IMR-90 (cell line): ENCODE measurements at regions not wholly inside any gene's neighbourhood (a gene's known extent, or its start where the extent isn't known, plus 50 kb on each side); places are given as distances from the start of the nearest gene placed in this dataset.

Source experiments
- ATAC-seq: fragments of 200-7000 bp; cut with Tn5 transposase; 2 replicates; pipeline ENCODE4 v1.9.1; 2020; ENCODE audit warnings: low read depth, mild to moderate bottlenecking, moderate library complexity
- BruUV-seq: library from RNA; stranded (reverse); fragments of 400-500 nt; replicated peaks from 2 replicates; lab custom pipeline; 2021; lab: Mats Ljungman, UMichigan
- CTCF ChIA-PET: fragments of 300-600 bp; formaldehyde crosslinking; extraction: SDS; loops from one replicate; lab custom pipeline; 2021; ENCODE audit warnings: antibody characterized with exemption; lab: Yijun Ruan, JAX
- POLR2A ChIA-PET: fragments of 300-600 bp; sonication (Branson Sonifier 250); formaldehyde crosslinking; loops from one replicate; lab custom pipeline; 2022; ENCODE audit warnings: antibody characterized with exemption; ENCODE audit not compliant: unreplicated experiment; lab: Charles Lee
- DNase-seq: peaks from one replicate; pipeline ENCODE4 v3.0.0; 2013
- H2AFZ ChIP-seq: replicated peaks from 2 replicates; pipeline ENCODE3; 2013; ENCODE audit warnings: low read length, mild to moderate bottlenecking; ENCODE audit not compliant: poor library complexity
- H2AK5ac ChIP-seq: 2 replicates; pipeline ENCODE4 v1.6.1; 2013; ENCODE audit warnings: low read depth, low read length, inconsistent platforms
- H2AK9ac ChIP-seq: replicated peaks from 2 replicates; pipeline ENCODE3; 2013; ENCODE audit warnings: mild to moderate bottlenecking, low read depth, low read length, moderate library complexity; ENCODE audit not compliant: poor library complexity
- H2BK120ac ChIP-seq: 2 replicates; pipeline ENCODE4 v1.6.1; 2013; ENCODE audit warnings: low read depth, low read length, inconsistent platforms
- H2BK15ac ChIP-seq: 3 replicates; pipeline ENCODE4 v1.6.1; 2013; ENCODE audit warnings: low read depth, low read length, inconsistent platforms
- H2BK20ac ChIP-seq: 2 replicates; pipeline ENCODE4 v1.6.1; 2013; ENCODE audit warnings: low read depth, mild to moderate bottlenecking, inconsistent platforms, low read length, moderate library complexity
- H2BK5ac ChIP-seq: 2 replicates; pipeline ENCODE4 v1.6.1; 2013; ENCODE audit warnings: mild to moderate bottlenecking, low read depth, low read length, inconsistent platforms; ENCODE audit not compliant: poor library complexity, severe bottlenecking
- H3K14ac ChIP-seq: replicated peaks from 2 replicates; pipeline ENCODE4 v1.6.1; 2013; ENCODE audit warnings: low read depth, low read length, inconsistent platforms
- H3K18ac ChIP-seq: 2 replicates; pipeline ENCODE4 v1.6.1; 2013; ENCODE audit warnings: low read depth, low read length, control low read depth
- H3K23ac ChIP-seq: 2 replicates; pipeline ENCODE4 v1.6.1; 2013; ENCODE audit warnings: low read depth, low read length, inconsistent platforms
- H3K27ac ChIP-seq: 2 replicates; pipeline ENCODE4 v1.5.1; 2013; ENCODE audit warnings: mild to moderate bottlenecking, control low read depth, low read length; ENCODE audit not compliant: insufficient read depth
- H3K27me3 ChIP-seq: 2 replicates; pipeline ENCODE4 v1.6.1; 2013; ENCODE audit warnings: low read length; ENCODE audit not compliant: control insufficient read depth, insufficient read depth
- H3K36me3 ChIP-seq: 2 replicates; pipeline ENCODE4 v1.6.1; 2013; ENCODE audit warnings: low read length, mixed read lengths; ENCODE audit not compliant: control insufficient read depth, insufficient read depth
- H3K4ac ChIP-seq: 2 replicates; pipeline ENCODE4 v1.6.1; 2013; ENCODE audit warnings: low read depth, low read length, inconsistent platforms
- H3K4me1 ChIP-seq: 2 replicates; pipeline ENCODE4 v1.6.1; 2013; ENCODE audit warnings: low read length, mixed read lengths; ENCODE audit not compliant: control insufficient read depth, insufficient read depth
- H3K4me2 ChIP-seq: 2 replicates; pipeline ENCODE4 v1.6.1; 2013; ENCODE audit warnings: low read depth, mild to moderate bottlenecking, control low read depth, low read length, moderate library complexity
- H3K4me3 ChIP-seq: 2 replicates; pipeline ENCODE4 v1.5.1; 2013; ENCODE audit warnings: low read depth, mild to moderate bottlenecking, control low read depth, low read length, moderate library complexity; ENCODE audit not compliant: insufficient read depth
- H3K56ac ChIP-seq: 2 replicates; pipeline ENCODE4 v1.6.1; 2013; ENCODE audit warnings: low read length, inconsistent platforms; ENCODE audit not compliant: insufficient read depth; ENCODE audit errors: extremely low read depth
- H3K79me1 ChIP-seq, 2 experiments: 2 replicates each; pipeline ENCODE4 v1.6.1; 2013; ENCODE audit warnings: low read length in 2 of 2, inconsistent platforms in 1 of 2, low read depth in 1 of 2
- H3K9ac ChIP-seq: 2 replicates; pipeline ENCODE4 v1.6.1; 2013; ENCODE audit warnings: low read depth, low read length, control low read depth
- H3K9me1 ChIP-seq: 2 replicates; pipeline ENCODE4 v1.6.1; 2013; ENCODE audit warnings: low read length, inconsistent platforms; ENCODE audit not compliant: insufficient read depth
- H3K9me3 ChIP-seq: 2 replicates; pipeline ENCODE4 v1.6.1; 2013; ENCODE audit warnings: low read length; ENCODE audit not compliant: control insufficient read depth, insufficient read depth
- H4K20me1 ChIP-seq: 2 replicates; pipeline ENCODE4 v1.6.1; 2013; ENCODE audit warnings: low read length, inconsistent platforms; ENCODE audit not compliant: insufficient read depth
- H4K5ac ChIP-seq: 2 replicates; pipeline ENCODE4 v1.6.1; 2013; ENCODE audit warnings: mild to moderate bottlenecking, low read depth, low read length, control low read depth
- H4K8ac ChIP-seq, 2 experiments: 2 replicates each; pipeline ENCODE4 v1.6.1; 2013; ENCODE audit warnings: low read depth in 2 of 2, low read length in 2 of 2, control low read depth in 1 of 2, inconsistent platforms in 1 of 2
- H4K91ac ChIP-seq: 2 replicates; pipeline ENCODE4 v1.6.1; 2013; ENCODE audit warnings: low read depth, low read length, inconsistent platforms; ENCODE audit not compliant: insufficient read depth
- BHLHE40 ChIP-seq: fragments of 150-350 bp; IDR thresholded peaks from 2 replicates; pipeline ENCODE4 v1.6.1; 2016; ENCODE audit warnings: mild to moderate bottlenecking, low read depth, low read length
- CEBPB ChIP-seq: IDR thresholded peaks from 2 replicates; pipeline ENCODE4 v1.6.1; 2012; ENCODE audit warnings: low read depth, low read length, improper control_type of control experiment
- CHD1 ChIP-seq: IDR thresholded peaks from 2 replicates; pipeline ENCODE4 v1.6.1; 2012; ENCODE audit warnings: low read depth, low read length, improper control_type of control experiment
- FOS ChIP-seq: fragments of 150-350 bp; IDR thresholded peaks from 2 replicates; pipeline ENCODE4 v1.6.1; 2016; ENCODE audit warnings: low read depth, low read length
- MAFK ChIP-seq: IDR thresholded peaks from 2 replicates; pipeline ENCODE4 v1.6.1; 2012; ENCODE audit warnings: low read depth, low read length, improper control_type of control experiment
- MAZ ChIP-seq: IDR thresholded peaks from 2 replicates; pipeline ENCODE4 v1.6.1; 2012; ENCODE audit warnings: low read depth, mild to moderate bottlenecking, low read length, improper control_type of control experiment, moderate library complexity, borderline replicate concordance
- MXI1 ChIP-seq: IDR thresholded peaks from 2 replicates; pipeline ENCODE4 v1.6.1; 2012; ENCODE audit warnings: low read depth, mild to moderate bottlenecking, low read length, moderate library complexity, borderline replicate concordance
- NFE2L2 ChIP-seq: fragments of 150-350 bp; IDR thresholded peaks from 2 replicates; pipeline ENCODE4 v1.6.1; 2016; ENCODE audit warnings: low read depth, mild to moderate bottlenecking, low read length
- POLR2A ChIP-seq: IDR thresholded peaks from 2 replicates; pipeline ENCODE4 v1.6.1; 2012; ENCODE audit warnings: mild to moderate bottlenecking, low read depth, low read length
- RAD21 ChIP-seq: IDR thresholded peaks from 2 replicates; pipeline ENCODE4 v1.6.1; 2012; ENCODE audit warnings: low read length, improper control_type of control experiment
- RCOR1 ChIP-seq: IDR thresholded peaks from 2 replicates; pipeline ENCODE4 v1.6.1; 2012; ENCODE audit warnings: mild to moderate bottlenecking, low read length, improper control_type of control experiment; ENCODE audit not compliant: insufficient replicate concordance
- RFX5 ChIP-seq: IDR thresholded peaks from 2 replicates; pipeline ENCODE4 v1.8.0; 2012; ENCODE audit warnings: low read depth, mild to moderate bottlenecking, low read length, moderate library complexity
- SMC3 ChIP-seq: fragments of 150-350 bp; IDR thresholded peaks from 2 replicates; pipeline ENCODE4 v1.6.1; 2016; ENCODE audit warnings: low read depth, mild to moderate bottlenecking, antibody characterized with exemption, low read length, moderate library complexity
- dilution Hi-C: fragments of 300-500 bp; cut with HindIII; formaldehyde crosslinking; loops from one replicate; pipeline ENCODE4 v1.14.3; 2018; ENCODE audit warnings: low sequenced_read_pairs; ENCODE audit not compliant: unreplicated experiment
- in situ Hi-C: fragments of 300-500 bp; cut with MboI; formaldehyde crosslinking; loops from 3 replicates; pipeline ENCODE4 v1.14.3; 2019; ENCODE audit warnings: low sequenced_read_pairs, inconsistent platforms, mixed read lengths
- intact Hi-C: fragments of 100-400 bp; cut with micrococcal nuclease; formaldehyde crosslinking; loops from 2 replicates; pipeline ENCODE4 v1.10.0; 2022
- TF ChIP-seq, protein P1 (sequence below): conservative IDR thresholded peaks from 2 replicates; pipeline ENCODE4 v1.5.1; 2012; ENCODE audit warnings: mild to moderate bottlenecking, low read depth, low read length, improper control_type of control experiment
- TF ChIP-seq, protein P2 (sequence below): fragments of 150-350 bp; IDR thresholded peaks from 2 replicates; pipeline ENCODE4 v1.6.1; 2017; ENCODE audit warnings: mild to moderate bottlenecking, antibody characterized with exemption, low read length, low read depth
- TF ChIP-seq, protein P3 (sequence below): fragments of 150-350 bp; IDR thresholded peaks from 2 replicates; pipeline ENCODE4 v1.6.1; 2016; ENCODE audit warnings: low read depth, mild to moderate bottlenecking, low read length, moderate library complexity, borderline replicate concordance

DNA sequence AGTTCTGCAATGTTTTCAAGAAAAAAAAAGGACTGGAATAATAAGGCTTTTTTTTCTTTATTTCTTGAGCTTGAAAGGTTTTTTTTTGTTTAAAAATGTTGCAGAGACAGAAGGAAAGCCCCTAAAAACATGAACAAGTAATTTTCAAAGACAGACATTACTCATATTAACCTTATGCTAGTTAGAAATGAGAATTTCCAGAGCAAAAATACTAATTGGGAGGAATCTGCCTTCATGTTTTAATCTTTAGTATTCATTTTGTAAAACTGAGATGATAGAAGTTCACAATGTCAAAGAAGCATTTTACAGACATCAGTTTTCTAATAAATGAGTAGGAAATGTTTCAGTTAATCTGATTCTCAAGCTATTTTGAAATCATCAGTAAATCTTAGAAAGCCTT, 1805.3 kb downstream of the PCDH7 start:
- H4K5ac ChIP-seq, result no peak overlapping the region
- no peak overlapping the region for H2BK120ac ChIP-seq
- H3K79me1 ChIP-seq, result no peaks in the 10 kb centered on the region
- H2BK15ac ChIP-seq, result no peak overlapping the region
- no peaks in the 10 kb centered on the region for H3K36me3 ChIP-seq
- no peaks in the 10 kb centered on the region for H3K9me1 ChIP-seq
- intact Hi-C loops (no loop called here), dilution Hi-C loops (no loop called here), in situ Hi-C loops (no loop called here)
- H3K27ac ChIP-seq, result no peak overlapping the region
- H3K56ac ChIP-seq, result no peak overlapping the region
- no peak overlapping the region for H2BK5ac ChIP-seq
- no peak overlapping the region for H3K4me2 ChIP-seq
- no peak overlapping the region for H3K4ac ChIP-seq
- H2BK20ac ChIP-seq, result no peak overlapping the region
- H3K9ac ChIP-seq, result no peak overlapping the region
- H3K9me3 ChIP-seq, result peaks cover 4% of the 10 kb centered on the region
- no peak overlapping the region for H3K4me3 ChIP-seq
- no peaks in the 10 kb centered on the region for H3K27me3 ChIP-seq
- BruUV-seq, result no TSS peak
- no peak overlapping the region for H4K91ac ChIP-seq
- DNase-seq, result no peak
- ChIA-PET CTCF (interaction anchor here (0.7 kb wide), 1 partner anchor 66 kb away, joined by 3 read pairs; no protein-coding TSS in a partner anchor), POLR2A (interaction anchor here (0.7 kb wide), 1 partner anchor 441 kb away, joined by 4 read pairs; no protein-coding TSS in a partner anchor)
- no peak overlapping the region for H2AFZ ChIP-seq
- no peak overlapping the region for H3K23ac ChIP-seq
- H3K14ac ChIP-seq, result no peak overlapping the region
- no peak overlapping the region for H4K8ac ChIP-seq
- no peaks in the 10 kb centered on the region for H3K4me1 ChIP-seq
- no peak overlapping the region for H3K18ac ChIP-seq
- H2AK5ac ChIP-seq, result no peak overlapping the region
- ATAC-seq, result no peak
- H4K20me1 ChIP-seq, result no peaks in the 10 kb centered on the region
- no peak overlapping the region for H2AK9ac ChIP-seq
- TF ChIP-seq CEBPB (no peak), BHLHE40 (no peak), POLR2A (no peak), NFE2L2 (no peak), MAZ (no peak), FOS (no peak), MXI1 (no peak), CHD1 (no peak), RFX5 (no peak), MAFK (no peak), SMC3 (no peak), RCOR1 (no peak), RAD21 (no peak)
- TF ChIP-seq, protein P1, sequence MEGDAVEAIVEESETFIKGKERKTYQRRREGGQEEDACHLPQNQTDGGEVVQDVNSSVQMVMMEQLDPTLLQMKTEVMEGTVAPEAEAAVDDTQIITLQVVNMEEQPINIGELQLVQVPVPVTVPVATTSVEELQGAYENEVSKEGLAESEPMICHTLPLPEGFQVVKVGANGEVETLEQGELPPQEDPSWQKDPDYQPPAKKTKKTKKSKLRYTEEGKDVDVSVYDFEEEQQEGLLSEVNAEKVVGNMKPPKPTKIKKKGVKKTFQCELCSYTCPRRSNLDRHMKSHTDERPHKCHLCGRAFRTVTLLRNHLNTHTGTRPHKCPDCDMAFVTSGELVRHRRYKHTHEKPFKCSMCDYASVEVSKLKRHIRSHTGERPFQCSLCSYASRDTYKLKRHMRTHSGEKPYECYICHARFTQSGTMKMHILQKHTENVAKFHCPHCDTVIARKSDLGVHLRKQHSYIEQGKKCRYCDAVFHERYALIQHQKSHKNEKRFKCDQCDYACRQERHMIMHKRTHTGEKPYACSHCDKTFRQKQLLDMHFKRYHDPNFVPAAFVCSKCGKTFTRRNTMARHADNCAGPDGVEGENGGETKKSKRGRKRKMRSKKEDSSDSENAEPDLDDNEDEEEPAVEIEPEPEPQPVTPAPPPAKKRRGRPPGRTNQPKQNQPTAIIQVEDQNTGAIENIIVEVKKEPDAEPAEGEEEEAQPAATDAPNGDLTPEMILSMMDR, result no peak
- TF ChIP-seq, protein P2, sequence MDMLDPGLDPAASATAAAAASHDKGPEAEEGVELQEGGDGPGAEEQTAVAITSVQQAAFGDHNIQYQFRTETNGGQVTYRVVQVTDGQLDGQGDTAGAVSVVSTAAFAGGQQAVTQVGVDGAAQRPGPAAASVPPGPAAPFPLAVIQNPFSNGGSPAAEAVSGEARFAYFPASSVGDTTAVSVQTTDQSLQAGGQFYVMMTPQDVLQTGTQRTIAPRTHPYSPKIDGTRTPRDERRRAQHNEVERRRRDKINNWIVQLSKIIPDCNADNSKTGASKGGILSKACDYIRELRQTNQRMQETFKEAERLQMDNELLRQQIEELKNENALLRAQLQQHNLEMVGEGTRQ, result no peak
- TF ChIP-seq, protein P3, sequence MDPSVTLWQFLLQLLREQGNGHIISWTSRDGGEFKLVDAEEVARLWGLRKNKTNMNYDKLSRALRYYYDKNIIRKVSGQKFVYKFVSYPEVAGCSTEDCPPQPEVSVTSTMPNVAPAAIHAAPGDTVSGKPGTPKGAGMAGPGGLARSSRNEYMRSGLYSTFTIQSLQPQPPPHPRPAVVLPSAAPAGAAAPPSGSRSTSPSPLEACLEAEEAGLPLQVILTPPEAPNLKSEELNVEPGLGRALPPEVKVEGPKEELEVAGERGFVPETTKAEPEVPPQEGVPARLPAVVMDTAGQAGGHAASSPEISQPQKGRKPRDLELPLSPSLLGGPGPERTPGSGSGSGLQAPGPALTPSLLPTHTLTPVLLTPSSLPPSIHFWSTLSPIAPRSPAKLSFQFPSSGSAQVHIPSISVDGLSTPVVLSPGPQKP, result no peak
